Dedifferentiated amniotic fluid mesenchymal stem cell (primary cell): ENCODE measurements at regions not wholly inside any gene's neighbourhood (a gene's known extent, or its start where the extent isn't known, plus 50 kb on each side); places are given as distances from the start of the nearest gene placed in this dataset.

Experiments used
- DNase-seq: peaks from one replicate; pipeline ENCODE4 v3.0.0-alpha.2; 2016; ENCODE audit errors: extremely low spot score

GRCh38 chr16:85492295-85492864, 120.7 kb upstream of the GSE1 start:
- no peak for DNase-seq

DNA sequence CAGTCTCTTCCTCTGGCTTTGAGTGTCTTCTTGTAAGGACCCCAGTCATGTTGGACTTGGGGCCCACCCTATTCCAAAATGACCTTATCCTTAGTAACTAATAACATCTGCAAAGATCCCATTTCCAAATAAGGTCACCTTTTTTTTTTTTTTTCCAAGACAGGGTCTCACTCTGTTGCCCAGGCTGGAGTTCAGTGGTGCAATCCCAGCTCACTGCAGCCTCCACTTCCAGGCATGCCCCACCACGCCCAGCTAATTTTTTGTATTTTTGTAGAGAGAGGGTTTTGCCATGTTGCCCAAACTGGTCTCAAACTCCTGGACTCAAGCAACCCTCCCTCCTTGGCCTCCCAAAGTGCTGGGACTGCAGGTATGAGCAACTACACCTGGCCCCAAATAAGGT, 118.8 kb upstream of the GSE1 start:
- no peak for DNase-seq

GRCh38 chr16:85495259-85495658, 117.9 kb upstream of the GSE1 start:
- no peak for DNase-seq

- no peak for DNase-seq
Measured at GRCh38 chr16:85495823-85496538, 117.1 kb upstream of the GSE1 start.

- DNase-seq: no peak
Measured at GRCh38 chr16:85497622-85498314, 115.4 kb upstream of the GSE1 start.

GRCh38 chr16:85498607-85499006, 114.5 kb upstream of the GSE1 start:
- DNase-seq: no peak

- DNase-seq: no peak
Measured at GRCh38 chr16:85500220-85500619, 112.9 kb upstream of the GSE1 start.

- no peak for DNase-seq
Measured at GRCh38 chr16:85501900-85502299, 111.2 kb upstream of the GSE1 start.

- DNase-seq: no peak
Measured at GRCh38 chr16:85502357-85502756, 110.8 kb upstream of the GSE1 start.

DNA sequence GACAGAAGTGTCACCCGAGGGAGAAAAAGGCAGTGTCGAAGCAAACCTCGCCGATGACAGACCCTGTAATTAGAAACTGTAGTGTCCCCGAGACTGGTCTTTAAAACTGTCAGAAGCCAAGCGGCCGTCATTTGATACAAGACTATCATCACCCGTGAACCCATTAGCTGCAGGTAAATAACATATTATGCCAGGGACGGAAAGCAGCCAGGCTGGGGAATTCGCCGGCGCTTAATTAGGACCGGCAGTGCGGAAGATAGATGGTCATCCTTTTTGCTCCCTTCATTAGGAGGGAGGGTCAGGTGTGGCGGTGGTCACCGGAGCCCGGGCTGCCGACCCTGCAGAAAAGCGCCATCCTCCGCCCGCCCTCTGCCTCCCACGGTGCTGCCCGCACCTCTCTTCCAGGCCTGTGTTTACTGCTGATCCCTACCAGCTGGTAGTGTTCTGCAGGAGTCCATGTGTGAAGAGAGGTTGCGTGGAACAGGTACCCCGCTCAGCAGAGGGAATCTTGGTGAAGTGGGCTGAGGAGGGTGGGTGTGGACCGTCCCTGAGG, 109.4 kb upstream of the GSE1 start:
- DNase-seq: no peak

GRCh38 chr16:85504242-85504641, 108.9 kb upstream of the GSE1 start:
- DNase-seq: no peak

DNA sequence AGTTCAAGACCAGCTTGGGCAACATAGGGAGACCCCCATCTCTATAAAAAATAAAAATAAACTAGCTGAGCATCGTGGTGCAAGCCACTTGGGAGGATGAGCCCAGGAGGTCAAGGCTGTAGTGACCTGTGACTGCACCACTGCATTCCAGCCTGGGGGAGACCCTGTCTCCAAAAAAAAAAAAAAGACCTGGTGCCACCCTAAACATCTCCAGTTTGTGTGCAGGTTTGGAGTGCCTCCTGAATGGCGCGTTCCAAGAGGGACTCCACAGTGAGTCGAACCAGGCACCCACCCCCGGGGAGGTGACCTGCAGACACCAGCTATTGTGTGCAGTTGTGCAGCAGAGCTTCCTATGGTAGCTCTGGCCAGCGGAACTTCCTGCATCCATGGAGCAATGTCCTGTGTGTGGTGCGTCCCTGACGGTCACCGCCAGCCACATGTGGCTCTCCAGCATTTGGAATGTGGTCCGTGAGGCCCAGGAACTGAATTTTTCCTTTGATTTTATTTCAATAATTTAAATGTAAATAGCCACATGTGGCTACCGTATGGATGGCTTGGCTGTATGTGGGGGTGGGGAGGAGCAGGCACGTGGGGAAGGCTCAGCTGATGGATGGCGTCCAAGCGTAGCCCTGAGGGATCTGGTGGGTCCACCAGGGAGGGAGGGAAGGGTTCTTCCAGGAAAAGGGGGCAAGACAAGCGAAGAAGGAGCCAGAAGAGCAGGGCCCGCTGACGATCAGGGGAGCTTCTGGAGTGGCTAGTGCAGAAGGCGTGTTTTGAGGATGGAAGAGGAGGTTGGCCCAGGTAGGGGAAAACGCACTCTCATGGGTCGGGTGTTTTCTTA, 107.1 kb upstream of the GSE1 start:
- no peak for DNase-seq

GRCh38 chr16:85506635-85506911, 106.5 kb upstream of the GSE1 start:
- no peak for DNase-seq

- DNase-seq: no peak
Measured at GRCh38 chr16:85507342-85507741, 105.8 kb upstream of the GSE1 start.

GRCh38 chr16:85508388-85508787, 104.7 kb upstream of the GSE1 start:
- no peak for DNase-seq

DNA sequence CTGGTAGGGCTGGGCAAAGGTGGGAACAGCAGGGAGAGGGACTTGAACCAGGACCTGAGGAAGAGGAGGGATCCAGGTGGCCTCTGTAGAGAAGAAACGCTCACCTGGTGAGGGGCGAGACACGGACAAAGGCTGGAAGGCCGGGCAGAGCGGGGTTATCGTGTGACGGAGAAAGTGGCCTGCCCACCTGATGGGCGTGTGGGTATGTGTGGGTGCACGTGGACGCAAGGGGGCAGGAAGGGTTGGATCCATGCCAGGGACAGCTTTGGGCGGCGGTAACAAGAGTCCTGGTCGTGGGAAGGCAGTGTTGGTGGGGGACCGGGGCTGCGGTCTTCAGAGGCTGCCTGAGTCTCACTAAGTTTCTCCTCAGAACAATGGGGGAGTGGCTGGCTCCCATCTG, 104.1 kb upstream of the GSE1 start:
- no peak for DNase-seq

GRCh38 chr16:85510041-85510659, 103.0 kb upstream of the GSE1 start:
- no peak for DNase-seq

- no peak for DNase-seq
Measured at GRCh38 chr16:85511938-85512807, 100.9 kb upstream of the GSE1 start.

- no peak for DNase-seq
Measured at GRCh38 chr16:85512808-85513115, 100.4 kb upstream of the GSE1 start.

DNA sequence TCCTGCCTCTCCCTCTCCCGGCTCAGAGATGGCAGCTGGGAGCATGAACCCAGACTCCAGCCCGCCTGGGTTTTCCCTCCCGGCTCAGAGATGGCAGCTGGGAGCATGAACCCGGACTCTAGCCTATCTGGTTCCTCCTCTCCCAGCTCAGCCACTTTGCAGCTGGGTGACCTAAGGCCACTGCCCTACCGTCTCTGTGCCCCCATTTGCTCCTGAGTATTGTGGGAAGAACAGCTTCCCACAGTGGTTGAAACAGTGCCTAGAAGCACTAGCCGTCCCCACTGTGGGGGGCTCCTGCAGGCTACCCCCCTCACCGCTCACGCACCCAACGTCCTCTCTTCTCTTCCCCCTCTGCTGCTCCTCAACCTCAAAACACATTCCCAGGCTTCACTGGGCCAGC, 99.9 kb upstream of the GSE1 start:
- DNase-seq: no peak

- DNase-seq: no peak
Measured at GRCh38 chr16:85513649-85514048, 99.5 kb upstream of the GSE1 start.
